Gastrocnemius medialis (tissue), 4 donors: ENCODE measurements at regions not wholly inside any gene's neighbourhood (a gene's known extent, or its start where the extent isn't known, plus 50 kb on each side); places are given as distances from the start of the nearest gene placed in this dataset.

Source experiments
- ATAC-seq, 2 donors: fragments of 150-250 bp; one replicate each; pipeline ENCODE4 v1.9.1; 2016
- DNase-seq, 2 donors: peaks; one replicate each; pipeline ENCODE4 v3.0.0-alpha.2; 2019
- H3K27ac ChIP-seq, 4 donors: fragments of 200-600 bp; sonication (generic); 1 replicate in 1 of 4; 2 replicates in 3 of 4; pipeline ENCODE4 v1.5.1; 2016 to 2018; ENCODE audit warnings: mild to moderate bottlenecking in 2 of 4, moderate library complexity in 1 of 4
- H3K27me3 ChIP-seq, 3 donors: fragments of 200-600 bp; sonication (generic) in 2 of 3; 1 replicate in 1 of 3; 2 replicates in 2 of 3; pipeline versions ENCODE4 v1.5.1 to v1.6.0; 2016 to 2019; ENCODE audit warnings: mild to moderate bottlenecking in 1 of 3, moderate library complexity in 1 of 3
- H3K36me3 ChIP-seq, 2 donors: fragments of 200-600 bp; sonication (generic) in 1 of 2; one replicate each; pipeline ENCODE4 v1.5.1; 2017 to 2018
- H3K4me1 ChIP-seq, 2 donors: fragments of 200-600 bp; sonication (generic) in 1 of 2; one replicate each; pipeline ENCODE4 v1.5.1; 2016 to 2017; ENCODE audit warnings: mild to moderate bottlenecking in 2 of 2
- H3K4me3 ChIP-seq, 4 donors: fragments of 200-600 bp; sonication (generic) in 3 of 4; 1 replicate in 1 of 4; 2 replicates in 3 of 4; pipeline ENCODE4 v1.5.1; 2016 to 2019; ENCODE audit warnings: mild to moderate bottlenecking in 2 of 4
- H3K9me3 ChIP-seq, 3 donors: fragments of 200-600 bp; sonication (generic) in 2 of 3; 1 replicate in 1 of 3; 2 replicates in 2 of 3; pipeline ENCODE4 v1.5.1; 2016 to 2019
- POLR2A ChIP-seq, 2 donors: fragments of 450-650 bp; IDR thresholded peaks; one replicate each; pipeline ENCODE4 v1.6.1; 2017; ENCODE audit warnings: antibody characterized with exemption in 2 of 2, mild to moderate bottlenecking in 2 of 2, moderate library complexity in 2 of 2
- in situ Hi-C, 4 donors: fragments of 200-750 bp; cut with MboI; loops; one replicate each; pipeline versions ENCODE4 v1.15.0 to v1.8.0; 2017; ENCODE audit warnings: low sequenced_read_pairs in 4 of 4
- intact Hi-C: fragments of 100-400 bp; cut with DNase I; formaldehyde crosslinking; loops from one replicate; pipeline ENCODE4 v1.15.1; 2023; ENCODE audit warnings: low total_unique reads
- TF ChIP-seq, protein P1 (sequence below), 5 experiments: fragments of 450-650 bp in 3 of 5; fragments of 200-600 bp in 2 of 5; sonication (generic) in 2 of 5; IDR thresholded peaks in 4 of 5; conservative IDR thresholded peaks in 1 of 5; 1 replicate in 4 of 5; 2 replicates in 1 of 5; pipeline ENCODE4 v1.5.1; 2016 to 2019; ENCODE audit warnings: antibody characterized with exemption in 5 of 5, mild to moderate bottlenecking in 3 of 5, moderate library complexity in 3 of 5

DNA sequence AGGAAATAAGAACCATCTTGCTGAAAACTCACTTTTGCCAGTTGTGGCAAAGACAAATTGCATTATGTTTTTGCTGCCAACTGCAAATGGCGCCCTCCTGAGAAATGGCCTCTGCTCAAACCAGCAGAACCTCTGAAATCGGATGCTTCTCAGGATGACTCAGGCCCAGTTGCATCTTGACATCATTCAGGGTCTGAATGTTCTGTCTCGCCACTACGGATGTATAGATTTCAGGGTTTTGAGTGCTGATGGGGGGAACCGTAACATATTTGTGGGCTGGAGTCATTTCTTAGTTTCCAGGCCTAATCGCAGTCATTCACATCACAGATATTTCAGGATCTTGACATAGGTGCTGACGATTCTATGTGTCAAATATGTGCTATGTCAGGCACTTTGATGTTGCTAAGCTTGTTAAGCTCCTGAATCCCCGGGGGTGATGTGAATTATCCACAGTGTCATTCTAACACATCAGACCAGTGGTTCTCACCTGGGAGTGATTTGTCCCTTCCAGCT lies 207.1 kb downstream of the NFATC2 start:
- in situ Hi-C loops (no loop called here), intact Hi-C loops (no loop called here)
- Histone ChIP-seq H3K36me3 (no peaks in the 10 kb centered on the region), H3K27me3 (no peaks in the 10 kb centered on the region), H3K27ac (no peak overlapping the region), H3K4me3 (no peak overlapping the region), H3K4me1 (no peaks in the 10 kb centered on the region), H3K9me3 (no peaks in the 10 kb centered on the region)
- ATAC-seq (no peak), DNase-seq (no peak)
- no peak for TF ChIP-seq POLR2A (IDR thresholded peaks at IDR 0.05)
- TF ChIP-seq, protein P1, sequence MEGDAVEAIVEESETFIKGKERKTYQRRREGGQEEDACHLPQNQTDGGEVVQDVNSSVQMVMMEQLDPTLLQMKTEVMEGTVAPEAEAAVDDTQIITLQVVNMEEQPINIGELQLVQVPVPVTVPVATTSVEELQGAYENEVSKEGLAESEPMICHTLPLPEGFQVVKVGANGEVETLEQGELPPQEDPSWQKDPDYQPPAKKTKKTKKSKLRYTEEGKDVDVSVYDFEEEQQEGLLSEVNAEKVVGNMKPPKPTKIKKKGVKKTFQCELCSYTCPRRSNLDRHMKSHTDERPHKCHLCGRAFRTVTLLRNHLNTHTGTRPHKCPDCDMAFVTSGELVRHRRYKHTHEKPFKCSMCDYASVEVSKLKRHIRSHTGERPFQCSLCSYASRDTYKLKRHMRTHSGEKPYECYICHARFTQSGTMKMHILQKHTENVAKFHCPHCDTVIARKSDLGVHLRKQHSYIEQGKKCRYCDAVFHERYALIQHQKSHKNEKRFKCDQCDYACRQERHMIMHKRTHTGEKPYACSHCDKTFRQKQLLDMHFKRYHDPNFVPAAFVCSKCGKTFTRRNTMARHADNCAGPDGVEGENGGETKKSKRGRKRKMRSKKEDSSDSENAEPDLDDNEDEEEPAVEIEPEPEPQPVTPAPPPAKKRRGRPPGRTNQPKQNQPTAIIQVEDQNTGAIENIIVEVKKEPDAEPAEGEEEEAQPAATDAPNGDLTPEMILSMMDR (IDR thresholded peaks at IDR 0.05 in 4 of 5, conservative IDR thresholded peaks at IDR 0.05 in 1 of 5): no peak

DNA sequence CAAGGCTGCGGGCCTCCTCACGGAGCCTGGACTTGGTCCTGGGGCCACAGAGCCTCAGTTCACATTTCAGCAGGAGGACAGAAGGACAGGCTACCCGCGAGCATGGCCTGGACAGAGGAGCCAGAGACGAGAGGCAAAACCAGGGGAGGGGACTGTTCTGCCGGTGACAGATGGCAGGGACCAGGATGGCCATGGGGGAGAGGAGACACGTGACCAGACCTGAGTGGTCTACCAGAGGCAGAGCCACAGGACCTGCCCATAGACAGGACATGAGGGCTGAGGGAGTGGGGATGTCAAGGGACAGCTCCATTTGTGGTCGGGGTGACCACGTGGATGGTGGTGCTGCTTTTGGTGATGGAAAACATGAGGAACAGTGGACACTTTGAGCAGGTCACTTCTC lies 207.9 kb downstream of the NFATC2 start:
- H3K27me3 ChIP-seq: no peaks in the 10 kb centered on the region
- TF ChIP-seq, protein P1 (IDR thresholded peaks at IDR 0.05 in 4 of 5, conservative IDR thresholded peaks at IDR 0.05 in 1 of 5): no peak
- TF ChIP-seq POLR2A (IDR thresholded peaks at IDR 0.05): no peak
- no peak overlapping the region for H3K4me3 ChIP-seq
- H3K4me1 ChIP-seq: no peaks in the 10 kb centered on the region
- H3K36me3 ChIP-seq: no peaks in the 10 kb centered on the region
- no peak for DNase-seq
- intact Hi-C loops: no loop called here
- in situ Hi-C loops: no loop called here
- H3K27ac ChIP-seq: no peak overlapping the region
- ATAC-seq: no peak
- no peaks in the 10 kb centered on the region for H3K9me3 ChIP-seq

DNA sequence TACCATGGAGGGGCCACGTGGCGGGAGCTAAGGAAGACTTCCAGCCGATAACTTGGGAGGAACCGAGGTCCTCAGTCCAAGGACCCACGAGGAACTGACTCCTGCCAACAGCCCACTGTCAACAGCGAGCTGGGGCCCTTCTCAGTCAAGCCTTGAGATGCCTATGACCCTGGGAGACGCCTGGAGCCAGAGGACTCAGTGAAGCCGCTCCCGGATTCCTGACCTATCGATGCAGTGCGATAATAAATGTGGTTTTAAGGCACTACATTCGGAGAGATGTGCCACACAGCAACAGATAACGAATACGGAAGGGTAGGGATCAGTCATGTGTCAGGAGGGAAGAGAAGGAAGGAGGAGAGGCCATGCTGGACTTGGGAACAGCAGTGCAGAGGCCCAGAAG lies 208.5 kb downstream of the NFATC2 start:
- H3K4me3 ChIP-seq: no peak overlapping the region
- TF ChIP-seq, protein P1 (IDR thresholded peaks at IDR 0.05 in 4 of 5, conservative IDR thresholded peaks at IDR 0.05 in 1 of 5): no peak
- no peak for TF ChIP-seq POLR2A (IDR thresholded peaks at IDR 0.05)
- no peak for ATAC-seq
- DNase-seq: no peak
- no peaks in the 10 kb centered on the region for H3K36me3 ChIP-seq
- intact Hi-C loops: no loop called here
- in situ Hi-C loops: no loop called here
- H3K4me1 ChIP-seq: no peaks in the 10 kb centered on the region
- no peak overlapping the region for H3K27ac ChIP-seq
- no peaks in the 10 kb centered on the region for H3K27me3 ChIP-seq
- no peaks in the 10 kb centered on the region for H3K9me3 ChIP-seq

DNA sequence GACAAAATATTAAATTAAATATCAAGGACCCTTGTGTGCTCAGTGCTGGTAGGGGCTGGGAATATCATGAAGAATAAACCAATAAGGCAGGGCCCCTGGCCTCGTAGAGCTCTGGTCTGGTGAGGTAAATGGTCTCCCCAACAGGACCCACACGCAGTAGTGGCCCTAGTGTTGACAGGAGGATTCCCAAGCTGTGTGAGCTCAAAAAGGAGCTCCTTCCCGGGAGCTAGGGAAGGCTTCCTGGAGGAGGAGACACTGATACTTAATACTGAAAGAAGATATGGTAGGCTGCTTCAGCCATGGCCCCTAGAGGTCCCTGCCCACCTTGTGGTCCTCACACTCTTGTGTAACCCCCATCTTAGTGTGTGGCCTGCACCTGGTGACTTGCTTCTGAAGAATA lies 209.1 kb downstream of the NFATC2 start:
- in situ Hi-C loops: no loop called here
- TF ChIP-seq, protein P1 (IDR thresholded peaks at IDR 0.05 in 4 of 5, conservative IDR thresholded peaks at IDR 0.05 in 1 of 5): no peak
- no peak for TF ChIP-seq POLR2A (IDR thresholded peaks at IDR 0.05)
- no peak for ATAC-seq
- no peak for DNase-seq
- Histone ChIP-seq H3K4me3 (no peak overlapping the region), H3K36me3 (no peaks in the 10 kb centered on the region), H3K27me3 (no peaks in the 10 kb centered on the region), H3K9me3 (no peaks in the 10 kb centered on the region), H3K27ac (no peak overlapping the region), H3K4me1 (no peaks in the 10 kb centered on the region)
- intact Hi-C loops: no loop called here

DNA sequence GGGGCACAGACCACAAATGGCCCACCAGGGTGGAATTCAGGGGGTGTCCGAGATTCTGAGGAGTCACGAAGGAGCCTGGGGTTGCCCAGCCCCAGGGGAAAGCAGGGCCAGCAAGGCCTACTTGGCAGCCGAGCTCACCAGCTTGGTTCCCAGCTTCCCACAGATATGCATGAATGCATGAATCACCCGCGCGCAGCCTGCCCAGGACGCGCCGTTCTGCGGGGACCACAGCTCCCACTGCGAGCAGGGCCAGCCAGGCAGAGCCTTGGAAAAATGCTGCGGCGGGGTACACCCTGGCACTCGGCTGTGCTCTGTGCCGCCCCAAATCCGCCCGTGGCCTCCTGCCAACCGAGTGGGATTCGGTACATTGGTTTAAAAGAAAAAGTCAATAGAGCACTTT lies 211.0 kb downstream of the NFATC2 start:
- Histone ChIP-seq H3K9me3 (no peaks in the 10 kb centered on the region), H3K4me3 (no peak overlapping the region), H3K36me3 (no peaks in the 10 kb centered on the region), H3K4me1 (no peaks in the 10 kb centered on the region), H3K27me3 (no peaks in the 10 kb centered on the region), H3K27ac (no peak overlapping the region)
- TF ChIP-seq POLR2A (IDR thresholded peaks at IDR 0.05): no peak
- in situ Hi-C loops (no loop called here), intact Hi-C loops (no loop called here)
- ATAC-seq (no peak), DNase-seq (no peak)
